ENCODE measurements at regions not wholly inside any gene's neighbourhood (a gene's known extent, or its start where the extent isn't known, plus 50 kb on each side); places are given as distances from the start of the nearest gene placed in this dataset.

DNA sequence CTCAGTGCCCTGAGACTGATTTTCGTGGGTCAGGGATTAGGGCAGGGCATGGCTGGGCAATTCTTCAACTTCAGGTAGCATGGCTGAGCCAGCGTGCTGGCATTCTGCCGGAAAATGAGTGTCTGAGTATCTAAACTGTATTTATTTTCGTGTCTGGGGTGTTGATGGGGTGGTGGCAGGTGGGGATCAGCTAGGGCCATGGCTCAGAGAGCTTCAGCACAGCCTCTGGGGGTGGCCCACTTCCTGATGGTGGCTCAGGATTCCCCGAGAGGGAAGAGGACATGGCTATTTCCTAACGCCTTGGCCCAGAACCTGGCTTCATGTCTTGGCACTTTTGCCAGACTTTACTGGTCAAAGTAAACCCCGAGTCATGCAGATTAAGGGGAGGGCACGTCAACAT is 260.5 kb downstream of the GADD45G start:
- Histone ChIP-seq H3K9ac (ENCODE audit: low read depth, low read length) (no peak overlapping the region), H3K4me3 (ENCODE audit: low read depth, low read length) (no peak overlapping the region), H3K9me3 (ENCODE audit: control insufficient read depth, insufficient read depth, low read length) (no peaks in the 10 kb centered on the region), H3K27ac (ENCODE audit: low read depth, low read length) (no peak overlapping the region), H3K27me3 (ENCODE audit: control insufficient read depth, insufficient read depth, low read length) (no peaks in the 10 kb centered on the region), H3K4me1 (ENCODE audit: control insufficient read depth, insufficient read depth, low read length) (no peaks in the 10 kb centered on the region), H3K36me3 (ENCODE audit: control insufficient read depth, insufficient read depth, low read length) (no peaks in the 10 kb centered on the region)

DNA sequence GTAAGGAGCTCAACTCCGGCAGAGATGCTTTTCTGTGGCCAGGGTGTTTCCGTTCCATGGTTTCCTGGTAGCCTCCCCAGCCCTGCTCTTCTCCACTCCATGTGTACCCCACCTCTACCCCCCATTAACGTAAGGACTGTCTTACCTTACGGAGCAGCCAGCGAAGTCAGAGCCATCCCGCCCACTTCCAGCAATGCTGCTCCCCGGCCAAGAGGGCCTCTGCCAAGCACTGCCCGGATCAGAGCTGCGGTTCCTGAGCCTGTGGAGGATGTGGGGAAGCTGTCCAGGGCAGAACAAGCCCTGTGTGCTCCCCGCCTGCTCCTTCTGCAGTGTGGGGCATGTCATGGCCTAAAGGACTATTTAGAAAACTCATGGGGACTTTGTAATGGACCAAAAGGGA is 261.2 kb downstream of the GADD45G start:
- Histone ChIP-seq H3K9me3 (ENCODE audit: control insufficient read depth, insufficient read depth, low read length) (no peaks in the 10 kb centered on the region), H3K4me3 (ENCODE audit: low read depth, low read length) (no peak overlapping the region), H3K27me3 (ENCODE audit: control insufficient read depth, insufficient read depth, low read length) (no peaks in the 10 kb centered on the region), H3K4me1 (ENCODE audit: control insufficient read depth, insufficient read depth, low read length) (no peaks in the 10 kb centered on the region), H3K9ac (ENCODE audit: low read depth, low read length) (no peak overlapping the region), H3K36me3 (ENCODE audit: control insufficient read depth, insufficient read depth, low read length) (no peaks in the 10 kb centered on the region), H3K27ac (ENCODE audit: low read depth, low read length) (no peak overlapping the region)

DNA sequence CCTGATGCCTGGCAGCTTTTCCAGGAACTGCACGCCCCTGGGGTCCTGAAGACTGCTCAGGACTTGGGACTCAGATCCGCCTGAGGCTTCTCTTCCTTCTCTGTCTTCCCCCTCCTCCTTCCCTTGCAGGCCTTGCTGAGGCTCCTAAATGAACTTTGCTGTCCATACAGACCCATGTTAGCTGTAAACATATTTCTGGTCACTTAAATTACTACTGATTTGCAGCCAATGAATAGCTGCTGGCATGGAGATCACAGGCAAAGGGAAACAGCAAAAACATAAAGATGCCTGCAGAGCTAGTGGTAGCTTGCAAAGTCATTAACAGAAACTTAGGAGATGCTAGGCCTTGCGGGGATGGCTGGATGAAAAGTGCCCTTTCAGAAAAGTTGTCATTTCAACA is 261.9 kb downstream of the GADD45G start:
- H3K9me3 ChIP-seq (ENCODE audit: control insufficient read depth, insufficient read depth, low read length): no peaks in the 10 kb centered on the region
- H3K4me3 ChIP-seq (ENCODE audit: low read depth, low read length): no peak overlapping the region
- no peak overlapping the region for H3K27ac ChIP-seq (ENCODE audit: low read depth, low read length)
- H3K4me1 ChIP-seq (ENCODE audit: control insufficient read depth, insufficient read depth, low read length): no peaks in the 10 kb centered on the region
- no peaks in the 10 kb centered on the region for H3K36me3 ChIP-seq (ENCODE audit: control insufficient read depth, insufficient read depth, low read length)
- no peak overlapping the region for H3K9ac ChIP-seq (ENCODE audit: low read depth, low read length)
- no peaks in the 10 kb centered on the region for H3K27me3 ChIP-seq (ENCODE audit: control insufficient read depth, insufficient read depth, low read length)

DNA sequence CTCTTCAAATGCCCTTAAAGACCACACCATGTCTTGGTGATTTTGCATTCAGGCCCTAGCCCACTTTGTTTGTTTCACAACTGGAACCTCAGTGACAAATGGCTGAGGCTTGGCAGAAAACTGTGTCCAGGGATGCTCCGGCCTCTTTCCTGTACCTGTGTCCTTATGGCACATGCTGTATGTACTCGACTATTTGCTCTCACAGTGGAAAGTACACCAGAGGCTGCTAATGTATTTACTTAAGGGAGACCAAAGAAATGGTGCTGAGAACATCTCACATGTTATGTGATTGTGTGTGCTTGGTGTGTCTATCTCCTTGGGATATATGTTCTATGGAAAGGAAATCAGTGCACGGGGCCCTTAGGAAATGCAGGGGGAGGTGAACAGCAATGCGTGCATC is 263.3 kb downstream of the GADD45G start:
- Histone ChIP-seq H3K4me1 (ENCODE audit: control insufficient read depth, insufficient read depth, low read length) (no peaks in the 10 kb centered on the region), H3K4me3 (ENCODE audit: low read depth, low read length) (no peak overlapping the region), H3K27ac (ENCODE audit: low read depth, low read length) (no peak overlapping the region), H3K9me3 (ENCODE audit: control insufficient read depth, insufficient read depth, low read length) (no peaks in the 10 kb centered on the region), H3K27me3 (ENCODE audit: control insufficient read depth, insufficient read depth, low read length) (no peaks in the 10 kb centered on the region), H3K9ac (ENCODE audit: low read depth, low read length) (no peak overlapping the region), H3K36me3 (ENCODE audit: control insufficient read depth, insufficient read depth, low read length) (no peaks in the 10 kb centered on the region)

DNA sequence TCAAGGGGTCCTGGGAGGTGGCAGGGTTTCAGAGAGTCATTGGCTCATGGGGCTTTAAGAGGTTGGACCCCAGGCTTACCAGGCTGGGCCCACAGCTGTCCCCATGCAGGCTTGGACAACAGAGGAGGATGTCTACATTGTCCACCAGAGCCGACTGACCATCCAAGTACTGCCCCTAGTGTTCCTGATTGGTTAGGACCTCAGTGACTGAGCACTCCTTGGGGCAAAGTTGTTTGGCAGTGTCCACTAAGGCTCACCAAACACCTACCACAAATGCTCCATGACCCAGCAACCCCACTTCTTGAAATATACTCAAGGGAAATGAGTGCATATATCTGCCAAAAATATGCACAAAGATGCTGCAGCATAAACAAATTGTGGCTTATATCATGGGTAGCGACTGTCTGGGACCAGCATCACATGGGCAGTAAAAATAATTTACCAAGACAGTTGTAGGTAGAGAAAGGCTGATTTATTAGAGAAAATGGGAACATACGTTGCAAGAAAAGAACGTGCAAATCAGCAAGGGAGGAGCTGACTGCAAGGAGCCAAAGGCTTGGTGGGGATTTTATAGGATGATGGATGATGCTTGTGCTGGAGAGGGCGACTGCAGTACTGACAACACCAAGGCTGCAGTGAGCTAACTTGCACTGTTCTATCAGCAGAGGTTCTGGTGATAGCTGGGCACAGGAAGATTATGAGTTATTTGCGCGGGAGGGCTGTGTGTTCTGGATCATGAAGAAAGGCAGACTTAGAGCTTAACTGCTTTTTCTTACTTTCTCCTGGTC is 265.2 kb downstream of the GADD45G start:
- H3K4me3 ChIP-seq (ENCODE audit: low read depth, low read length): no peak overlapping the region
- no peaks in the 10 kb centered on the region for H3K36me3 ChIP-seq (ENCODE audit: control insufficient read depth, insufficient read depth, low read length)
- no peak overlapping the region for H3K27ac ChIP-seq (ENCODE audit: low read depth, low read length)
- H3K27me3 ChIP-seq (ENCODE audit: control insufficient read depth, insufficient read depth, low read length): no peaks in the 10 kb centered on the region
- no peaks in the 10 kb centered on the region for H3K4me1 ChIP-seq (ENCODE audit: control insufficient read depth, insufficient read depth, low read length)
- no peak overlapping the region for H3K9ac ChIP-seq (ENCODE audit: low read depth, low read length)
- H3K9me3 ChIP-seq (ENCODE audit: control insufficient read depth, insufficient read depth, low read length): no peaks in the 10 kb centered on the region

DNA sequence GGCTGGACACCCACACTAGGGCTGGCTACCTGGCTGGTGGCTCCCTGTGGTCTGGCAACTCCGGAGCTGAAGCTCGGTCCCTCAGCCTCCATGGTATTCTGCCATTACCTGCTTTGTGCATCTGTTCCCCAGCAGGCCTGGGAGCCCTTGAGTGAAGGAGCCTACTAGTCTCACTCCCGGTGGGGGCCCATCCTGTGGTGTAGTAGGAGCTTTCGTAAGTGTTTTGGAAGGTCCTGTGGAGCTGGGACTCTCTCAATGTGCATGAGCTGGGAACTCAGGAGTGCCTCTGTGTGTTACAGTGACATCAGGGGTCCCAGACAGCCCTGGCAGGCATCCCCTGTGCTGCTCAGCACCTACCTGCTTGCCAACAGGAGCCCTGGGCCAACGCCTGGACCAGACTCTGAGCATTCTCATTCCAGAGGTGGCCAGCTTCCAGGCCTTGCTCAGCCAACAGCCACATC is 267.1 kb downstream of the GADD45G start:
- no peak overlapping the region for H3K27ac ChIP-seq (ENCODE audit: low read depth, low read length)
- no peaks in the 10 kb centered on the region for H3K9me3 ChIP-seq (ENCODE audit: control insufficient read depth, insufficient read depth, low read length)
- H3K4me1 ChIP-seq (ENCODE audit: control insufficient read depth, insufficient read depth, low read length): no peaks in the 10 kb centered on the region
- no peak overlapping the region for H3K4me3 ChIP-seq (ENCODE audit: low read depth, low read length)
- no peak overlapping the region for H3K9ac ChIP-seq (ENCODE audit: low read depth, low read length)
- no peaks in the 10 kb centered on the region for H3K36me3 ChIP-seq (ENCODE audit: control insufficient read depth, insufficient read depth, low read length)
- no peaks in the 10 kb centered on the region for H3K27me3 ChIP-seq (ENCODE audit: control insufficient read depth, insufficient read depth, low read length)

DNA sequence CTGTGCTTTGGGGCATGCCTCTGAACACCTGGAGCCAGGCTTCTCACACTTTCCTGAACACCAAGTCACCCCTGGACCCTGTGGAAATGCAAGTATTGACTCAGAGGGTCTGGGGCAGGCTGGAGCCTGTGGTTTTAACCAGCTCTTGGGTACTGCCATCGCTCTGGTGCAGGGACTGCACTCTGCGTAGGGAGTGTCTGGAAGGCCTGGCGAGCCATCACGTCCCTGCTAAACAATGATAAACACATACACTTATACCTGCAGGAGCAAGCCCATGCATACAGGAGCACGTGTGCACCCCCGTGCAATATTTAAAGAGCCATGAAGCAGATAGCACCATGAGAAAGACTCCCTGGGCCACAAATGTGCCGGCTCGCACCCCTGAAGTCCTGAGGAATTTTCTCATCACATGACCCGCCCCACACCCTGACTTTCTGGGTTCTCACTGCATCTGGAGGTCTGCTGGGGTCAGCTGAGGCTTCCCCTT is 267.7 kb downstream of the GADD45G start:
- Histone ChIP-seq H3K27me3 (ENCODE audit: control insufficient read depth, insufficient read depth, low read length) (no peaks in the 10 kb centered on the region), H3K4me3 (ENCODE audit: low read depth, low read length) (no peak overlapping the region), H3K9me3 (ENCODE audit: control insufficient read depth, insufficient read depth, low read length) (no peaks in the 10 kb centered on the region), H3K27ac (ENCODE audit: low read depth, low read length) (no peak overlapping the region), H3K9ac (ENCODE audit: low read depth, low read length) (no peak overlapping the region), H3K4me1 (ENCODE audit: control insufficient read depth, insufficient read depth, low read length) (no peaks in the 10 kb centered on the region), H3K36me3 (ENCODE audit: control insufficient read depth, insufficient read depth, low read length) (no peaks in the 10 kb centered on the region)

DNA sequence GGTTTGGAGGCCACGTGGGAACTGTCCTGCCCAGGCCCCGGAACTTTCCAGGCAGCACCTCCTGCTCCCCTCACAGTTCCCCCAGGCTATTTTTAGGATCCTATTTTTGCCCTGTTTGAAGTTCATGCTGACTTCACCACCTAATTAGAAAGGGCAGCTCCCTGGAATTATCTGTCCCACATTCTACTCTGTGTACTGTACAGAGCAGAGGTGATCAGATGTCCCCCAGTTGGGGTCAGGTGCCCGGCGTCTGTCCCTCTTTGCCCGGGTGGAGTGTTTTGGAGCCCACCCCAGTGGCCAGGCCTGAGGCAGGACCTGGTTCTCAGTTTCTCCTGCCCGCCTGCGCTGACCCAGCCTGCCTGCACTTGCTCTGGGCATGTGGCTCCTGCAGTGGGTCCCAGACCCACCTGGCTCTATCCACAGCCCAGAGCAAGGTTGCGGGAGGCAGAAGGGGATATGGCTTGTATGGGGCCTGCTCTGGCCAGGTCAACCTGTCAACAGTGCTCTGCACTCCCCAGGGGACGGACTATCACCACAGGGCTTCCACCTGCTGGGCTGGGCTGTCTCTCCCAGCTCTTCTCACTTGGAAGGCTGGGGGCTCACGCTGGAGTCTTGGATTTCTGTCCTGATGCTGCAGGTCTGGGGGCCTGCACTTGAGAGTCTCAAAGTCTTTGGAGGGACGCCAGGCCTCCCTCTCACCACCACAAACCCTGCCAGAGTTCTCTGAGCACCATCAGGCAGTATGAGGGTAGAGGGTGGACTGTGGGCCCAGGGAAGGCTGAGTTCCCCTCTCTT is 268.3 kb downstream of the GADD45G start:
- no peaks in the 10 kb centered on the region for H3K9me3 ChIP-seq (ENCODE audit: control insufficient read depth, insufficient read depth, low read length)
- H3K27ac ChIP-seq (ENCODE audit: low read depth, low read length): no peak overlapping the region
- no peaks in the 10 kb centered on the region for H3K4me1 ChIP-seq (ENCODE audit: control insufficient read depth, insufficient read depth, low read length)
- H3K9ac ChIP-seq (ENCODE audit: low read depth, low read length): no peak overlapping the region
- H3K4me3 ChIP-seq (ENCODE audit: low read depth, low read length): no peak overlapping the region
- H3K36me3 ChIP-seq (ENCODE audit: control insufficient read depth, insufficient read depth, low read length): no peaks in the 10 kb centered on the region
- no peaks in the 10 kb centered on the region for H3K27me3 ChIP-seq (ENCODE audit: control insufficient read depth, insufficient read depth, low read length)

DNA sequence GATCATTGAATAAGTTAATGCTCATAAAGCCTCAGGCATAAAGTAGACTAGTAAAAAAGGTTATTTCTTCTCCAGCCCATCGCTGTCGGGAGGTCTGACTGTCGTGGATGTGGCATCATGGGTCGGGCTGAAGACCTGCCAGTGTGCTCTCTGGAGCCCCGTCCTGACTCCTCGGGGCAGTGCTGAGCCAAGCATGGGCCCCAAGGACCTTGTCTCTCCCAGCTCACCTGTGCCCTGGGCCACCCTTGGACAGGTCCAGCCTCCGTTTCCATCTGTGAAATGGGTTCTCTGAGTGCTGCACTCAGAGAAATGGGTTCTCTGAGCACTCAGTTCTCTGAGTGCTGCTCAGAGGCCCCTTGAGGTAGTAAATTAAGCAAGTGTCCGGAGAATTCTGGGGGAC is 269.0 kb downstream of the GADD45G start:
- Histone ChIP-seq H3K9me3 (ENCODE audit: control insufficient read depth, insufficient read depth, low read length) (no peaks in the 10 kb centered on the region), H3K4me1 (ENCODE audit: control insufficient read depth, insufficient read depth, low read length) (no peaks in the 10 kb centered on the region), H3K9ac (ENCODE audit: low read depth, low read length) (no peak overlapping the region), H3K4me3 (ENCODE audit: low read depth, low read length) (no peak overlapping the region), H3K27me3 (ENCODE audit: control insufficient read depth, insufficient read depth, low read length) (no peaks in the 10 kb centered on the region), H3K36me3 (ENCODE audit: control insufficient read depth, insufficient read depth, low read length) (no peaks in the 10 kb centered on the region), H3K27ac (ENCODE audit: low read depth, low read length) (no peak overlapping the region)

DNA sequence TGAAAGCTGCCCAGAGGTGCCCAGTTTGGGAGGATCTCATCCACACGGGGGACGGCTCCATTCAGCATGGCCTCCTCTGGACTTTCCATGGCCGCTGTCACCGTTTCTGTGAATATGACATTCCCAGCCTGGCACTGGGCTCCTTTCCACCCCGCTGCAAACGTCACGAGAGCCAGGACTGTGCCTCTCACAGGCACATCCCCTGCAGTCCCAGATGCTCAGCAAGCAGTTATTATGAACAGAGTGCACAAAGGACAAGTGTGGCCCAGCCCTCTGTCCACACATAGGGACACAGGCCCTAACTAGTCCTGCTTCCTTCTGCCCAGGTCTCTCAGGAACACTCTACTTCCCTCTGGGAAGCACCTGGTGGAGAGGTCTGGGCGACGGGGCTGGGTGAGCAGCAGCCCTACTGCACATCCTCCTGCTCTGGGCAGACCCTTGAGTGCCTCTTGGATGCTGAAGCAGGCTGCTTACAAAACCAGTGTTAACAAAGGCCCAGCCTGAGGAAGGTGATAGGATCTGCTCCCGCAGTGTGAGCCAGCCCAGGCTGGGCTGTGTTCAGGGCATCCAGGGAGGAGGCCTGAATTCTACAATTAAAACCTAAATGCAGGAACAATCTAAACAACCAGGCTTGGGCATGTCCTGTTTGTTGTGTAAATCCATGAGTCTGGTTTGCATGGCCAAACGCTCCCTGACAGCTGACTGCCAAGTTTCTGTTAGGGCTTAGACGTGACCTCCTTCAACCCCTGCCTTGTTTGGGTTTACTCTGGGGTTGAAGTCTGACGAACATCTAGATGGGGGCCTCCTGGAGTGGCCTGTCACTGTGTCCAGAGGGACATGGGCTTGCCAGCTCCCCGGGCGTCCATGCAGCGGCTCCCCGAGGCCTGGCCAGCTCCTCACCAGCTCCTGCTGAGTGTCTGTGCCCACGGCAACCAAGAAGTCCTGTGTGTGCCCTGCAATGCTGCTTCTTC is 269.8 kb downstream of the GADD45G start:
- H3K36me3 ChIP-seq (ENCODE audit: control insufficient read depth, insufficient read depth, low read length): no peaks in the 10 kb centered on the region
- H3K4me3 ChIP-seq (ENCODE audit: low read depth, low read length): no peak overlapping the region
- H3K27ac ChIP-seq (ENCODE audit: low read depth, low read length): no peak overlapping the region
- no peaks in the 10 kb centered on the region for H3K9me3 ChIP-seq (ENCODE audit: control insufficient read depth, insufficient read depth, low read length)
- no peaks in the 10 kb centered on the region for H3K4me1 ChIP-seq (ENCODE audit: control insufficient read depth, insufficient read depth, low read length)
- H3K27me3 ChIP-seq (ENCODE audit: control insufficient read depth, insufficient read depth, low read length): no peaks in the 10 kb centered on the region
- no peak overlapping the region for H3K9ac ChIP-seq (ENCODE audit: low read depth, low read length)
